ENCODE measurements at regions not wholly inside any gene's neighbourhood (a gene's known extent, or its start where the extent isn't known, plus 50 kb on each side); places are given as distances from the start of the nearest gene placed in this dataset.

DNA sequence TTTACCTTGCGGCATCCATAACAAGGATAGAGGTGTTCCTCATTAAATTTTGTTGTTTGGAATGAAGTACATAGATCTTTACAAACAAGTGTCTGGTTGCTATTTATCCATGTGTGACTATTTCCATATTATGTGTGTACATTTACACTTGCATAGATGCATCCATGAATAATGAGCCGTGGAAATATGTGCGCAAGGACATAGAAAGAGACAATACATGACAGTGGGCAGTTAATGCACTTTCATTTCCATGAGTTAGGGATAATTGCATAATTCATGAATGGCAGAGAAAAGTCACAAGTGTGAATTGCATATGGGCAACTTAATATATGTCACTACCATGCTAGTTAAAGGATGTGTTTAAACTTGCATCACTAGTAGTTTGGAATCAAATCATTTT lies 338.2 kb upstream of the PITX2 start:
- no peak for DNase-seq (ENCODE audit: low spot score)

DNA sequence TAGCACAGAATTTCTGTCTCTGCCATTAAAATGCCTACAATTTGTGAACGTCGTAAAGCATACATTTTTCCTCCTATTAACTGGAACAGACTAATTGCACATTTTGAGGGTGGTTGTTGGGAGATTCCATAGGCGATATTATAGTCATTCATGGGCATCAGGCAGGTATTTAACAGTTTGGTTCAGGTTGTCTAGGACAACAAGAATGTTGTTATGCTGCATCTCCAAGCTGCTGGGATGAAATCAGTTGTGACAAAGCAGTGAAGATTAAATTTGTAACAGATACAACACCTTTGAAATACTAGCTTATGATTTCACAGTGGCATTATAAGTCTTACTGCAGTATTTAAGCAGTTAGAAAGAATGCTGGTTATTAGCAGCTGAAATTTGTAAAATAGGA lies 339.7 kb upstream of the PITX2 start:
- no peak for DNase-seq (ENCODE audit: low spot score)

DNA sequence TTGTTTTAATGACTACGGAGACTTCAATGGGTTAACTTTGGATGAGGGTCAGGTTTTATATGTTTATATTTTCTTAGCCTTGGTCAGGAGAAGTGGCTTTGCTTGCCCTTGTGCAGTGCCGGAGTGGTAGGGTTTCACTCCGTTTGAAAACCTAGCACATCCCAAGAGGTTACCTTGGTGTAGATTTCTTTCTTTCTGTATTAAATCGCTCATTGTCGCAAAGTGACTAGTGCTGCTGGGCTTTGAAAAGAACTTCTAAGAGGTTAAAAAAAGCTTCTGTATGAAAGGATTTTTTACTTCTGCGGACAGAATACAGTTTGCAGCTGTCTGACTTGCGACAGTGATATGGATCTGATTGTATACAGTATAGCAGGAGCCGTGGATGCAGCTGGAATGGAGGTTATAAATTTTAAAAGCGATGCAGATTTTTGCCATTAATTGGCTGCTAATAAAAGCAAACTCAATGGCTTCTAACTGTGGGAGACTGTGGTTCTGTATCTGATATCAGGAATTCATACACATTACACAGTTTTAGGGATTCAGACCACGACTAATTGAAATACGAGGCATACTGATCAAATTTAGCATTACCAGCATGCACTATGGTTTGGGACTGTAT lies 340.9 kb upstream of the PITX2 start:
- no peak for DNase-seq (ENCODE audit: low spot score)

DNA sequence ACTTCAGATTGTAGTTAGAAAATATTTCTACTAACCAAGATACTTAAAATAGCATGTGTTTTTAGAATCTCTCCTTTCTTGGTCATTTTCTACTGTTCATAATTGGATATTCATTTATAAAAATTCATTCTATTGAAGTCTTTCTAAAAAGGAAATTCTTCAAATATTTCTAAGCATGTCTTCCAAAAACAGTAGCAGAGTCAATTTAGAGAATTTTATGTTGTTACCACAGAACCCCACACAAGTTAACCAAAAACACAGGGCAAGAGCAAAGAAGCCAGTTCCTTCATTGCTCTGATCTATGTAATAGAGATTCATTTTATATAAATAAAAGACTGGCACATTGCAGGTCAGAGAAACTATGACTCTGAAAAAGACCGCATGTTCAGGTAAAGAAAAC lies 345.1 kb upstream of the PITX2 start:
- no peak for DNase-seq (ENCODE audit: low spot score)

DNA sequence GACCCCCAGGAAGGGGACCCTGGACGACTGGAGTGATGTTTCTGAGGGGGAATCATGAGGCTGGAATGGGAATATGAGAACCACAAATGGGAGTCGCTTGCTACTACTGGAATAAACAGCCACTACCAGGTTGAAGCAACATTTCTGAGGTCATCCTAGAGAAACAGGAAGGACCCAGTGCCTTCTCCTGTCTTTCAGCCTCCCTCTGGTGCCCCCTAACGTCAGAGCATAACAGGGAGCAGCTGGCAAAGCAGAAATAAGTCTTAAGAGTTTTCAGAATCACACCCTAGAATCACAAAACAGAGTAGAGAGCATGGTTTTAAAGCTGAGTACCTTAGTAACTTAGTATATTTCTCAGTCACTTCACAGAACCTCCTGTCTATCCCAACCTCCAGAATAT lies 347.8 kb upstream of the PITX2 start:
- peak; percentile 72 for DNase-seq (ENCODE audit: low spot score)

DNA sequence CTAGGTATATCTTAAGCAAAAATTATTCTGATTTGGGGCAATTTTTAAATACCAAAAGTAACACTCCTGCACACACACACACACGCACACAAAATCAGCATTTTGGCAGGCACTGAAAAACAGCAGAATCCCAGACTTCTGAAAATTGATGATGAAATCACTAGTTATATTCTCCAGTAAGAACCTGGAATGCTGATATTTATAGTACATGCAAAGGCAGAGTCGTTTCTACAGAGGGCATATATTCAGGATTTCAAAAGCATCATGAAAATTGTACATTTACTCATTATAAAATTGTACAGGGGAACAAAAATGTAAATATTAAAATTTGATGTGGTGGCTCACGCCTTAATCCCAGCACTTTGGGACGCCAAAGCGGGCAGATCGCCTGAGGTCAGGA lies 352.5 kb upstream of the PITX2 start:
- DNase-seq (ENCODE audit: low spot score), result no peak

DNA sequence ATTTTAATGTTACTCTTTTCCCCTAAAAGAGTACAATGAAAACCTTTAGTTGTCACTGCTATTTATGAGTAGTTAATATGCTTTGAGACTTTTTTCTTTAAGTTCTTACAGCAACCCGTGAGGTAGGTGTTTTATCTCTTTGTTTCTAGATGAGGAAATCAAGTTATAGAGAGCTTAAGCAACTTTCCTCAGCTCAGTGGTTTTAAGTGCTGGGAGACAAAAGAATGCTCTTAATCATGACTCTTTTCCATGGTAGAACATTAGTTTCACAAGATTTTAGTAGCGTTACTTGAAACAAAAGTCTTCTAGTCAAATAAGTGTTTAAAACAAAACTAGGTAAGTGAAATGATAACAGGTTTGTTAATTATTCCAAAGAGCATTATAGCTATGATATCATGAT lies 354.7 kb upstream of the PITX2 start:
- DNase-seq (ENCODE audit: low spot score), result no peak

DNA sequence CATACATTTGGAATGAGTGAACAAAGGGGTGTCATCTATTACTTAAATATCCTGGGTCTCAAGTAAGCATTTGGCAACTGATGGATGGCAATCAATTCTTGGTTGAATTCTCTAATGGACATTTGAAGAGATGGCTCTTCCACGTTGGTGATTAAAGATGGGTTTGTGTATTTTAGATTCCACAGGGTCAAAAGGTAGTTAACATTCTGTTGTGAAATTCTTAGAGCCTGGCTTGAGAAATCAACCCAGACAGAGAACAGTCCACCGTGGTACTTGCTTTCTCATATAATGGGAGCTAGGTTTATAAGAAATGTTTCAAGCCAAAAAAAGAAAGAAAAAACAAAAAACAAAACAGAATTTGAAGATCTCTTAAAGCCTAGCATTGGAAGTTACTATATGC lies 355.9 kb upstream of the PITX2 start:
- no peak for DNase-seq (ENCODE audit: low spot score)

DNA sequence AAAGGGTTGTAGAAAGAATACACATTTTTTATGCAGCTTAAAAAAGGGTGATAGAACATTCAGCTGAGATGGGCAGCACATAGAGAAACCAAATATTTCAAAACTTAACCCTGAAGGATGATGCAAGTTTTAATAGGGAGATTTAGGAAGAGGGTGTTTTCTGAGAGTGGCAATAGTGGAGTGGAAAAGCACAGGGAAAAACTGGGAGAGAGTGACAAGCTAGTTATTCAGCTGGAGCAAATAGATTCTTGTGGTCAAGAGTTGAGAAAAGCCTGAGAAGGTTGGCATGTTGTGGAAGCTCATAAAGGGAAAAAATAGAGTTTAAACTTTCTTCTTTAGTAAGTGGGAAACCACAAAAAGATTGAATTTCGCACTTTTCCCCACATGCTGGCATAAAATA lies 359.6 kb upstream of the PITX2 start:
- DNase-seq (ENCODE audit: low spot score), result no peak

DNA sequence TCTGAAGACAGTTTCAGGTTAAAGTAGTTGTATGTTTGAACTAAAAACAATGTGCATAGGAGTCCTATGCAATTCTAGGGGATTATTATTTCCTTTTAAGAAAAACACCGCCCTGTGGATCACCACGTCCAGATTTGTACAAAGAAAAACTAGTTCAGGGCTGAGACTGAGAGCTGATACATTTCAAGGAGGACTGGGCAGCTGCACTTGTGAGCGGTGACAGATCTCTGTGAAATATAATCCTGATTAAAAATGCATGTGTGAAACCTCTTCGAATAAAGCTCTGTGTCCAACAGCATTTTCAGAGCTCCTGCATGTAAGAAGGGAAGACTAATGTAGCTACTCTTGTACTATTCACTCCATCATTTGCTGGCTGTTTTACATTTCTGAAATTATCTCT lies 365.8 kb upstream of the PITX2 start:
- DNase-seq (ENCODE audit: low spot score), result no peak

DNA sequence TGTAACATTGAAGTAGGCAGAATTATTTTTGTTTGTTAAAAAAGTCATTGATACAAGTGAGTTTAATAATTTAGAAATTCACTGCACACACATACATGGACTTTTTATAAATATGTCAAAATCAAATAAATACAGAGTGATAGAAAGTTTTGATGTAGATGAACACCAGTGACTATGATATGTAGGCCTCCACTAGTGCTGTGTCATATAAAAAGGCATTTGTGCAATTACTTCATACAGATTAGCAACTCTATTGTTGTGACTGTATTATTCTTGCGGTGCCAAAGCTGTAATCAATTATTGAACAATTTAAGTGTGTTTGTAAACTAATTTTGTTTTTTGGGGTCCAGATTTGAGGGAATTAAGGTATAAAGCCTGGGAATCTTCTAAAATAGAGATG lies 366.2 kb upstream of the PITX2 start:
- DNase-seq (ENCODE audit: low spot score), result no peak

DNA sequence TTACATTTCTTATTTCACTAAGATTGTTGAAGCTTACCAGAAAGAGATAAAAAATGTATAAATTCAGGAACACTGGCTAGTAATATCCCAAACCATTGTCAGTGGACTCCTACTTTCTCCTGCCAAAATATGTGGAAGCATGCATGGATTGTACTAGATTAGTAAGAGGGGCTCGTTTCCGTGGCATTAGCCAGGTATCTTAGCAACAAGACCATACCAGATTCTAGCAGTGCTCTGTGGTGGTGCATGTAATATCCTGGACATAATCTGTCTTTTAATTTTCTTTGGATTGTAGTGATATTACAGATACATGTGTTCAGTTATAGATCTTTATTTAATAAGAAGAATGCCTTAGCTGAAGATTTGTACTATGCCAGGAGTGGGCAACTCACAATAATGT lies 371.9 kb upstream of the PITX2 start:
- DNase-seq (ENCODE audit: low spot score), result no peak

DNA sequence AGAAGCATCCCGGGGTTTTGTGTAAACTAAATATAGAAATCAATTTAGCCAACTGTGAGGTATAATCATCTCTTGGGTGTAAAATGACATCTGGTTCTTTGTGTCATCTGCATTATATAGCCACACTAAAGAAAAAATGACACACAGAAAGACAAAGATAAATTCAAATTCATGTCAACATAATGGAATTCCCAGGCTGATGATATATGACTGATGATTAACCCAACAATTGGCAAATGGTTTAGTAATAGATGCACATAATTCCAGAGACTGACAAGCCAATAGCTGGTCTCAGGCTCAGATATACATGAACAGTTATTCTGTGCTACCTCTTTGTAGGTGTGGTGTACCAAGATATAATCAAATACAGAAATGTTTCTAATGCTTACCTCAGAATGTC lies 375.4 kb upstream of the PITX2 start:
- DNase-seq (ENCODE audit: low spot score), result no peak

DNA sequence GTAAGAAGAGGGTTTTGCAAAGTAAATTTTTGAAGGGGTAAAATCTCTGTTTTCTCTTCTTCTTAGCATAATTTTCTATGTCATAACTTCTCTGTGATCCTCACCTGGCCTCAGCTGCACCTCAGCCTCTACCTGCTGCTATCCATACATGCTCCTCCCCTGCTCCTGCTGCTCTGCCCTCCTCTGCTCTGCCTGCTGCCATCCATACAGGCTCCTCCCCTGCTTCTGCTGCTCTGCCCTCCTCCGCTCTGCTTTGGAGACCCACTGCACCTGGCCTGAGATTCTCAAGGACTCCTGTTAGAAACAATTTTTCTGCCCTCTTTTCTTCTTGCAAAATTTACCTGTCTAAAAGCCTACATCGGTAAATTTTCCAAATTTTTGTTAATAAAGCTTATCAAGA lies 388.6 kb upstream of the PITX2 start:
- DNase-seq (ENCODE audit: low spot score), result no peak

DNA sequence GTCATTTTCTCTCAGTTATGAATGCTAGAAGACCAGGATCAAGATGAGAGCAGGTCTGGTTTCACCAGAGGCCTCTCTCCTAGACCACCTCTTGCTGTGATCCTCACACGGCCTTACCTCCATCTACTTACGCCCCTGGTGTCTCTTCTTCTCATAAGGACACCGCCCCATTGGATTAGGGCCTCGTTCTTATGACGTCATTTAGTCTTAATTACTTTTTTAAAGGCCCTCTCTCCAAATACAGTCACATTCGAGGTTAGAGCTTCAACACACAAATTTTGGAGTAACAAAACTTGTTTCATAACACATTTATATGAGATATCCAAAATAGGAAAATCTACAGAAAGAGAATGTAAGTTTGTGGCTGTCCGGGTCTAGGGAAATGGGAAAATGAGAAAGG lies 391.0 kb upstream of the PITX2 start:
- DNase-seq (ENCODE audit: low spot score), result no peak

DNA sequence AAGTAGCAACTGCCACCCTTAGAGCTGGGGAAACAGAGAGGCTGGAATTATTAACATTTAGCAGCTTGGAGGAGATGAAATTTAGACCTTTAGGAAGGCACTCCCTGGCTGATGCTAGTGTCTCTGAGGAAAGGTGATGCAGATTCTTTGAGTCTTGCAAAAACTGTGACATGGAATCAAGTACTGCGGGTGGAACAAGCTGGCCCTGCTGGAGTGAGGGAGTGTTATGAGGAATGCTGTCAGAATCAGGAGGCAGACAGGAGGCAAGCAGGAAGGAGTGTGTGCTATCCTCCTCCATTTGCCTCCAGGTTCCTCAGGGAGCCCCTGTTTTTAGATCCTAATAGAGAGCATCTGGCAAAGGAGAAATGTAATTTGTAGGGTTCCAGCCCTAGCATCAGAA lies 391.7 kb upstream of the PITX2 start:
- no peak for DNase-seq (ENCODE audit: low spot score)

DNA sequence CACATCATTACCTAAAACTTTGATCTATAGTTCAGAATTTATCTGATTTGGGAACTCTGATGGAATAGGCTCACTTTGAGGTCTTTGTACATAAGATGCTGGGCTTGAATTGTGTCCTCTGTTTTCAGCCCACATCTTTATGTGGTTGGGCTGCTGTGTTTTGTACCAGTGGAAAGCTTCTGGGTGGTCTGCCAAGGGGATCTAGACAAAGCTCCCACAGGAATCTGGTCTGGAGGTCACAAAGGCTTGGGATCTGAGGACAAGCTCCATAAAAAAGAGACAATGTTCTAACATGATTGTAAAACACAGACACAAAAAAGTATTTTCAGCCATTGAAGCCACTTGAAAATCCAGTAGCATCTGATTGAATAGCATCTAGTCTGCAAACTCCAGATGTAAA lies 393.5 kb upstream of the PITX2 start:
- DNase-seq (ENCODE audit: low spot score), result no peak

DNA sequence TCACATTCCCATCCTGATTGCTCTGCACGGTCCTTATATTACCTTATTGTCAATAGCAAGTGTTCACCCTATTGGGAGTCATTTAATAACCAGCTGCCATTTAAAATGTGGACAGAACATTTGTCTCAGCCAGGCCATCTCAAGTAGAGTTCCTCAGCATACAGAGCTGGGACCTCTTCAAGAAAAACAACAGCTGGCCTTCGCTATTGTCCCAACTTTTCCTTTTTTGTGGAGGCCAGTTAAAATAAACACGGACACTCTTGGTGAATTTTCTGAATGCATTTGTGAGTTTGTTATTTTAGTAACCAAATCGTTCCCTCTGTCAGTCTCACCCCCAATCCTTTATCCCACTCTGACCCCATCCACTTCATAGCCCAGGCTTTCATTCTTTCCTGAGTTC lies 395.3 kb upstream of the PITX2 start:
- DNase-seq (ENCODE audit: low spot score), result no peak

DNA sequence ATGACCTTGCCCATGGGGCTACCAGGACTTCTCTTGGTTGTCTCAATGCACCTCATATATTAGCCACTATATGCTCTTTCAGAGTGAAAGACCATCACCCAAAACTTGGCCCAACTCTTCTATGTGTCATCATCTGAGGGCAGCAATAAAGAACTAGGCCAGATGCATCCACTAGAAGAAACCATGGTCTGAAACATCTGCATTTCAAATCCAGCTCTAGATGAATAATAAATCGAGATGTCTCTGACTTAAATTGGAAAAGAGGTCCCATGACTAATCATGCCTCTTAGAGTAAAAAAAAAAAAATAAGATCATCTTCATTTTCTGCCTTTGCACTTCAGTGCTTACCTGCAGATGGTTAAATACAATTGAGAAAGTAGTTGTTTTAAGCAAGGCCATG lies 397.6 kb upstream of the PITX2 start:
- no peak for DNase-seq (ENCODE audit: low spot score)

DNA sequence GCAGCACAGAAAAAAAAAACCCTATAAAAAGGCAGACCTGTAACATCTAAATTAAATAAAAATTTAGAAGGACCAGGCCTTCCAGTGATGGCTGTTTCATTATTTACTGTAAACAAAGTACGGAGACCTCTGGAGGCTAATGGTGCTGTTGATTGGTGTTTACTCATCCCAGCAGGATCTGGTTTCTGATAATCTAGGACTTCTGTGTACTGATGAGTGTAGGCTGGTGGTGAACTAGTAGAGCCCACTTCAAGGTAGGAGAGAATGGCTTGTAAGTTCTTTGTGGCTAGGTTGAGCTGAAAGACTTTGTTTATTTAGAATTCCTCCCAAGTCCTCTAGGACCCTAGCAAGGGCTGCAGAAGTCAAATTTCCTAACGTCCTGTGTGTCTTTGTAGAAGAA lies 398.1 kb upstream of the PITX2 start:
- DNase-seq (ENCODE audit: low spot score), result no peak

DNA sequence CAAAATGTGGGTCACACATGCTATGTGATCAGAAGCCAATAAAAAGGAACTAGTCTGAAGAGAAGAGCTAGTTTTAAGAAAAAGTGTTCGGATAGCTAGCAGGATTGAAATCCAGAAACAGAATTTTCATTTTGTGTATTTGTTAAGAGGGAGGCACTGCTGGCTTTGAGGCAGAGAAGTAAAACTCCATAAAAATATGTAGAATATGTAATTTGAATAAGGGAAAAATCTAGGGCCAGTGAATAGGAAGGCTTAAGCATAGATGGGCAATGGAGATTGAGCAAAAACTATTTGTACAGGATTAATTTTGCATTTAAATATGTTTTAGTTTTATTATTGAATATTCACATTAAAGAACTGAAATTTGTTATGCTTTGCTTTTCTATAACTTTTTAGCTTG lies 399.9 kb upstream of the PITX2 start:
- no peak for DNase-seq (ENCODE audit: low spot score)

DNA sequence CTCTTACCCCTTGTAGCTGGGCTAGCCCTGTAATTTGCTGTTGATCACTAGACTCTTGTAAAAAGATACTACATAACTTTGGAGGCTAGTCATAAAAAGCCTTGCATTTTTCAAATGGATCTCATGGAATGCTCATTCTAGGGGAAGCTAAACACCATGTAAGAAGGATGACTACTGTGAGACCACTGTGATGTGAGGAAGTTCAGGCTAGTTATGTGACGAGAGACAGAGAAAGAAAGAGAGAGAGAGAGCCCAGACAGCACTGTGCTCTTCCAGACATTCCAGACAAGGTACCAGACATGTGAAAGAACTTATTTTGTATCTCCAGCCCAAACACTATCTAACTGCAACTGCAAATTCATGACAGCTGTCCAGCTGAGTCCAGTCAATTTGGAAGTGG lies 404.6 kb upstream of the PITX2 start:
- no peak for DNase-seq (ENCODE audit: low spot score)

DNA sequence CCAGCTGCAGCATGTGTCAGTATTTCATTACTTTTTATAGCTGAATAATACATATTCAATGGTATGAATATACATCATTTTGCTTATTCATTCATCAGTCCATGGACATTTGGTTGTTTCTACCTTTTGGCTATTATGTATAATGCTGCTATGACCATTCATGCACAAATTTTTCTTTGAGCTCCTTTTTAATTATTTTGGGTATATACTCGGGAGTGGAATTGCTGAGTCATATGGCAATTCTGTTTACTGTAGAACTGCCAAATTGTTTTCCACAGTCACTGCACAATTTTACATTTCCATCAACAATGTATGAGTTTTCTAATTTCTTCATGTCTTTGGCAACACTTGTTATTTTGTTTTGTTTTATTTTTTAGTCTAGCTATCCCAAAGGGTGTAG lies 405.9 kb upstream of the PITX2 start:
- DNase-seq (ENCODE audit: low spot score), result no peak

DNA sequence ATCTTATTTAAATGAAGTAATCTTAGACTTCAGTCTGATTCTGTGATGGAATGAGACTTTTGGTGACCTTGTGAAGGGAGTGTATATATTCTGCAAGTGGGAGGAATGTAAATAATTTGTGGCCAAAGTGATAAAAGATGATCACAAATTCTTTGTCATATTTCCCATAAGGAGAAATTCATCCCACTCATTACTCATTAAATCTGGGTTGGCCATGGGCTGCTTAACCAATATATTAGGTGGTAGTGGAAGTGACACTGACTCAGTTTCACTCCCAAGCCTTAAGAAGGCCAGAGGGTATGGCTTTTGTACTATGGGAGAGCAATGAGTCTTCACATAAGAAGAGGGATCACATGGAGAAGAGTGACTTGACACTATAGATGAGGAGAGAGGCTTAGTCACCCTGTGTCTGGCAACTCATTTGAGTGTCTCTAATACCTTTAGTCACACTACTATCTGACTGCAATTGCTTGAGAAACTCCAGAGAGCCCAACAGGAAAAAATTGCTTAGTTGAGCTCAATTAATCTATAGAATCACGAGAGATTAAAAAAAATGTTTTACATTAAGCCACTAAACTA lies 408.2 kb upstream of the PITX2 start:
- peak; percentile 30 for DNase-seq (ENCODE audit: low spot score)

DNA sequence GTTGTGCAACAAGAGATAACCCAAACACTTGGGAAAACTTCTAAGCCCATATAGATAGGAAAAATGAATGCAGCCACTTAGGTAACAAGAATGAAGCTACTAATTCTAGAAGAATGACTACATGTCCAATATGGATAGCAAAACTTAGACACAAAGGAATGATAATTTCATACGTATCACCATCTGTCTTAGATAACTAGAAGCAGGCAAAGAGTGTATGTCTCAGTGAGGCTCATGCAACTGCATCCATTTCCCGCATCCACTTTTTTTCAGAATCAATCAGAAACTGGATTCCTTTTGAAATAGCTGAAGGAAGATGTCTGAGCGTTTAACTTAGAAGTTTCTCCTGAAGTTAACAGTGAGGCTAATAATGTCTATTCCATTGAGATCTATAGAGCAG lies 408.7 kb upstream of the PITX2 start:
- no peak for DNase-seq (ENCODE audit: low spot score)

Data from RKO (cell line).